Dendritic cell treated with granulocyte-macrophage colony-stimulating factor and Interleukin-4, amounts not matched to agents 40 ng/mL and 50 ng/mL, for 4 days (primary cell): ENCODE measurements at regions not wholly inside any gene's neighbourhood (a gene's known extent, or its start where the extent isn't known, plus 50 kb on each side); places are given as distances from the start of the nearest gene placed in this dataset.

Experiments
- H3K27ac Mint-ChIP-seq: one replicate; pipeline ENCODE4 v1.8.0; 2022; ENCODE audit warnings: mild to moderate bottlenecking, mixed read lengths
- H3K27me3 Mint-ChIP-seq: one replicate; pipeline ENCODE4 v1.8.0; 2022; ENCODE audit warnings: mild to moderate bottlenecking, mixed read lengths
- H3K36me3 Mint-ChIP-seq: one replicate; pipeline ENCODE4 v1.8.0; 2022; ENCODE audit warnings: low read depth, mixed read lengths
- H3K4me1 Mint-ChIP-seq: one replicate; pipeline ENCODE4 v1.8.0; 2022; ENCODE audit warnings: low read depth, mixed read lengths
- H3K4me3 Mint-ChIP-seq: one replicate; pipeline ENCODE4 v1.8.0; 2022; ENCODE audit warnings: mild to moderate bottlenecking, moderate library complexity, mixed read lengths
- H3K9me3 Mint-ChIP-seq: one replicate; pipeline ENCODE4 v1.8.0; 2022; ENCODE audit warnings: mixed read lengths
- intact Hi-C: fragments of 100-400 bp; cut with micrococcal nuclease; formaldehyde crosslinking; loops from one replicate; pipeline ENCODE4 v1.15.0; 2022

DNA sequence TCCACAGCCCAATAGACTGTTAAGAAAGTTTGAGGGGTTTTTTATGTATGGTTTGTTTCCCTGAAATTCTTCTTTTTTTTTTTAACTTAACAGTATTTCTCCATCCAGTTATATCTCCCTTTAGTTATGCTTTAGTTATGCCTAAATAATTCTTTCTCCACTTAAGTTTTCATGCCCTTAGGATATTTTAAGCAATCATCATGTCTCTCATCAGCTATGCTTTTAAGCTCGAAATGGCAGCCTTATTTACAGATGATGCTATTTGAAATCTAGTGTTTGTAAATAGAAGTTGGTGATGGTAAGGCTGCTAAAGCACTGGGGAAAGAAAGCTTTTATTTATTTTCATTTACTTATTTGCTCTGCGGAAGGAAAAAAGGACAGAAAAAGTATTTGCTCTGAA lies 439.3 kb downstream of the TFAP2B start:
- intact Hi-C loops: no loop called here

GRCh38 chr6:51260003-51260402 lies 441.3 kb downstream of the TFAP2B start:
- Mint-ChIP-seq H3K4me1 (peaks cover 5% of the 10 kb centered on the region), H3K36me3 (no peaks in the 10 kb centered on the region), H3K9me3 (no peaks in the 10 kb centered on the region), H3K4me3 (no peak overlapping the region), H3K27ac (no peak overlapping the region), H3K27me3 (no peaks in the 10 kb centered on the region)
- intact Hi-C loops: no loop called here

More for the DNA sequence above, 439.3 kb downstream of the TFAP2B start:
- Mint-ChIP-seq H3K9me3 (no peaks in the 10 kb centered on the region), H3K27ac (no peak overlapping the region), H3K4me1 (no peaks in the 10 kb centered on the region), H3K36me3 (no peaks in the 10 kb centered on the region), H3K4me3 (no peak overlapping the region), H3K27me3 (no peaks in the 10 kb centered on the region)

- H3K9me3 Mint-ChIP-seq: no peaks in the 10 kb centered on the region
- intact Hi-C loops: no loop called here
- H3K36me3 Mint-ChIP-seq: no peaks in the 10 kb centered on the region
- peaks cover 22% of the 10 kb centered on the region for H3K4me1 Mint-ChIP-seq
- no peak overlapping the region for H3K4me3 Mint-ChIP-seq
- H3K27ac Mint-ChIP-seq: no peak overlapping the region
- H3K27me3 Mint-ChIP-seq: no peaks in the 10 kb centered on the region
These were observed 443.0 kb downstream of the TFAP2B start for GRCh38 chr6:51261691-51262090.

GRCh38 chr6:51265426-51265825 lies 446.8 kb downstream of the TFAP2B start:
- Mint-ChIP-seq H3K4me1 (peaks cover 30% of the 10 kb centered on the region), H3K27me3 (peaks cover 3% of the 10 kb centered on the region), H3K27ac (peak overlapping the region; percentile 73), H3K9me3 (no peaks in the 10 kb centered on the region), H3K4me3 (no peak overlapping the region), H3K36me3 (no peaks in the 10 kb centered on the region)
- intact Hi-C loops: no loop called here

- intact Hi-C loops: no loop called here
- Mint-ChIP-seq H3K27me3 (peaks cover 3% of the 10 kb centered on the region), H3K36me3 (peaks cover 5% of the 10 kb centered on the region), H3K9me3 (peaks cover 6% of the 10 kb centered on the region), H3K4me1 (peaks cover 42% of the 10 kb centered on the region), H3K4me3 (no peak overlapping the region), H3K27ac (no peak overlapping the region)
These were observed 447.9 kb downstream of the TFAP2B start for GRCh38 chr6:51266604-51267003.

DNA sequence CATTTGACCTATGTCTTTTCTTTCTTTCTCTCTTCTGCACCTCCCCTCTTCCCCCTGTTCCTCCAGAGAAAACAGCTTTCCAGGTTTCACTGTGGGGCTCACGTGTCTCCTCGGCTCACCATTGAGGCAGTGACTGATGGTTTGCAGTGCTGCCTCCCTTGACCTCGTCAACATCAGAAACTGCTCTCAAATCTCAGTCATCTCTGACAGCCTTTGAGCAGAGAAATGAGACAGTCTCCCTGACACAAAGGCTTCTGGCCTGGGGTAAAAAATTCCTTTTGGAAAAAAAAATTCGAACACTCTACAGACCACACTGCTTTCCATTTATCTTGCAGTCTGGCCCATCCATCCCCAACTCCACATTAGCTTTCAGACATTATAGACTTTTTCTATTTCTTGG lies 450.0 kb downstream of the TFAP2B start:
- Mint-ChIP-seq H3K4me1 (peaks cover 60% of the 10 kb centered on the region), H3K36me3 (peaks cover 6% of the 10 kb centered on the region), H3K4me3 (no peak overlapping the region), H3K9me3 (peaks cover 9% of the 10 kb centered on the region), H3K27me3 (peaks cover 3% of the 10 kb centered on the region), H3K27ac (no peak overlapping the region)
- intact Hi-C loops: no loop called here

DNA sequence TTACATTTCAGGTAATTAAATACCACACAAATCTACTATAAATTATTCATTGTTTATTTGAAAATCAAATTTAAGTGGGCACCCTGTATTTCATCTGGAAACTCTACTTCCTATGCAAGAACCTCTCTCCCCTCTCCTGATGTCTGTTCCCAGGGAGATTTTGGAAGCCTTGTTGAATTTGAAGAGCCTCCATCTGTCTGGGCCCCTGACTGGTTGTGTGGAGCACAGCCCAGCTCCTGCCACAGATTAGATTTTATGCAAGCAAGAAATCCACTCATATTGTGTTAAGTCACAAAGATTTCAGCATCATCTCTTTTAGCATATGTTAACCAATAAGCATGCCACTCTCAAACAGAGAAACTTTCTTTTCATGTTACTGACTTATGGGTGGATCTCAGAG lies 451.2 kb downstream of the TFAP2B start:
- Mint-ChIP-seq H3K9me3 (peaks cover 9% of the 10 kb centered on the region), H3K27me3 (peaks cover 3% of the 10 kb centered on the region), H3K36me3 (peaks cover 6% of the 10 kb centered on the region), H3K27ac (no peak overlapping the region), H3K4me1 (peaks cover 68% of the 10 kb centered on the region), H3K4me3 (no peak overlapping the region)
- intact Hi-C loops: loop anchor here (5.0 kb wide), 1 partner anchor 37 kb away; no protein-coding TSS in a partner anchor

DNA sequence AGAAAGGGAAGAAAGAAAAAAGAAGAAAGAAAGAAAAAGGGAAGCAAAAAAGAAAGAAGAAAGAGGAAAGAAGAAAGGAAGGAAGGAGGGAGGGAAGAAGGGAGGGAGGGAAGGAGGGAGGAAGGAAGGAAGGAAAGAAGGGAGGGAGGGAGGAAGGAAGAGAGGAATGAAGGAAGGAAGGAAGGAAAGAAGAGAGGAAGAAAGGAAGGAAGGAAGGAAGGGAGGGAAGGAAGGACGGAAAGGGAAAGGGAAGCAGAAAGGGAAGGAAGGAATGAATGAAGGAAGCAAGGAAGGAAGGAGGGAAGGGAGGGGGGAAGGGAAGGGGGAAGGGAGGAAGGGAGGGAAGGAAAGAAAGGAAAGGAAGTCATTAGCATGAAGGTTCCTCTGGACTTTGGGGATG lies 452.9 kb downstream of the TFAP2B start:
- intact Hi-C loops: loop anchor here (5.0 kb wide), 1 partner anchor 36 kb away; no protein-coding TSS in a partner anchor
- H3K27me3 Mint-ChIP-seq: peaks cover 3% of the 10 kb centered on the region
- H3K9me3 Mint-ChIP-seq: peaks cover 9% of the 10 kb centered on the region
- H3K36me3 Mint-ChIP-seq: peaks cover 6% of the 10 kb centered on the region
- peaks cover 59% of the 10 kb centered on the region for H3K4me1 Mint-ChIP-seq
- no peak overlapping the region for H3K4me3 Mint-ChIP-seq
- H3K27ac Mint-ChIP-seq: peak overlapping the region; percentile 31

GRCh38 chr6:51273228-51273961 lies 454.7 kb downstream of the TFAP2B start:
- Mint-ChIP-seq H3K4me1 (peaks cover 67% of the 10 kb centered on the region), H3K27ac (peak overlapping the region; percentile 26), H3K9me3 (peaks cover 9% of the 10 kb centered on the region), H3K36me3 (peaks cover 6% of the 10 kb centered on the region), H3K27me3 (peaks cover 3% of the 10 kb centered on the region), H3K4me3 (no peak overlapping the region)
- intact Hi-C loops: loop anchor here (5.0 kb wide), 1 partner anchor 34 kb away; no protein-coding TSS in a partner anchor

GRCh38 chr6:51277474-51277873 lies 458.8 kb downstream of the TFAP2B start:
- intact Hi-C loops: no loop called here
- H3K4me3 Mint-ChIP-seq: no peak overlapping the region
- no peaks in the 10 kb centered on the region for H3K36me3 Mint-ChIP-seq
- H3K27me3 Mint-ChIP-seq: no peaks in the 10 kb centered on the region
- peaks cover 44% of the 10 kb centered on the region for H3K4me1 Mint-ChIP-seq
- H3K9me3 Mint-ChIP-seq: no peaks in the 10 kb centered on the region
- no peak overlapping the region for H3K27ac Mint-ChIP-seq

GRCh38 chr6:51282026-51282425 lies 463.4 kb downstream of the TFAP2B start:
- H3K4me3 Mint-ChIP-seq: no peak overlapping the region
- no peaks in the 10 kb centered on the region for H3K9me3 Mint-ChIP-seq
- H3K36me3 Mint-ChIP-seq: no peaks in the 10 kb centered on the region
- H3K4me1 Mint-ChIP-seq: peaks cover 24% of the 10 kb centered on the region
- H3K27me3 Mint-ChIP-seq: no peaks in the 10 kb centered on the region
- H3K27ac Mint-ChIP-seq: no peak overlapping the region
- intact Hi-C loops: no loop called here

- no peaks in the 10 kb centered on the region for H3K9me3 Mint-ChIP-seq
- H3K36me3 Mint-ChIP-seq: no peaks in the 10 kb centered on the region
- intact Hi-C loops: no loop called here
- peak overlapping the region; percentile 1 for H3K4me3 Mint-ChIP-seq
- peaks cover 16% of the 10 kb centered on the region for H3K4me1 Mint-ChIP-seq
- H3K27ac Mint-ChIP-seq: peak overlapping the region; percentile 10
- H3K27me3 Mint-ChIP-seq: no peaks in the 10 kb centered on the region
These were observed 465.2 kb downstream of the TFAP2B start for GRCh38 chr6:51283723-51284355.

GRCh38 chr6:51285876-51286275 lies 467.2 kb downstream of the TFAP2B start:
- no peak overlapping the region for H3K27ac Mint-ChIP-seq
- no peaks in the 10 kb centered on the region for H3K36me3 Mint-ChIP-seq
- intact Hi-C loops: no loop called here
- peaks cover 16% of the 10 kb centered on the region for H3K4me1 Mint-ChIP-seq
- H3K27me3 Mint-ChIP-seq: no peaks in the 10 kb centered on the region
- no peaks in the 10 kb centered on the region for H3K9me3 Mint-ChIP-seq
- H3K4me3 Mint-ChIP-seq: no peak overlapping the region

DNA sequence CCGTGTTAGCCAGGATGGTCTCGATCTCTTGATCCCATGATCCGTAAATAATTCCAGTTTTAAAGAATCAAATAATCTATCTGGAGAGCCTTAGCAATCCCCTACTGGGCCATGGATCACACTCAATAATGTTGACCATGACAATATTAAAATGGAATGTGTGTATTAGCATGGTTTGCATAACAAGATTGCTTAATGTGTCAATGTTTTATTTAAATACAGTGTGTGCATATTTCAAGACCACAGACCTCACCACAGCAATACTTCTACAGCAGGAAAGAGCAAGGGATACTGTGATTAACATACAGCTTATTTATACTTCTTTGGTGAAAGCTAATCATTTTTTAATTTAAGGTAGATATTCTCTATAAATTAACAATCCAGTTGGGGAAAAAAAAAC lies 470.4 kb downstream of the TFAP2B start:
- Mint-ChIP-seq H3K36me3 (no peaks in the 10 kb centered on the region), H3K27me3 (no peaks in the 10 kb centered on the region), H3K4me1 (peaks cover 7% of the 10 kb centered on the region), H3K9me3 (no peaks in the 10 kb centered on the region), H3K27ac (no peak overlapping the region), H3K4me3 (no peak overlapping the region)
- intact Hi-C loops: no loop called here
